SK-N-MC (cell line): ENCODE measurements at regions not wholly inside any gene's neighbourhood (a gene's known extent, or its start where the extent isn't known, plus 50 kb on each side); places are given as distances from the start of the nearest gene placed in this dataset.

Experiments
- DNase-seq: peaks from one replicate; pipeline ENCODE4 v3.0.0-alpha.2; 2011; ENCODE audit warnings: low read depth, low spot score
- H3K27ac ChIP-seq: fragments of 200-600 bp; sonication (generic); 2 replicates; pipeline ENCODE4 v1.5.1; 2016; ENCODE audit warnings: mixed run types
- H3K36me3 ChIP-seq: fragments of 200-600 bp; sonication (generic); 2 replicates; pipeline ENCODE4 v1.6.1; 2017; ENCODE audit warnings: antibody characterized with exemption, low read length, mixed read lengths; ENCODE audit not compliant: insufficient read depth
- H3K4me3 ChIP-seq: fragments of 200-600 bp; sonication (generic); 2 replicates; pipeline ENCODE4 v1.5.1; 2016
- H3K9ac ChIP-seq: fragments of 200-600 bp; sonication (generic); 2 replicates; pipeline ENCODE4 v1.8.0; 2017; ENCODE audit warnings: mixed run types, mixed read lengths; ENCODE audit not compliant: insufficient read length
- H3K9me3 ChIP-seq: fragments of 200-600 bp; sonication (generic); 2 replicates; pipeline ENCODE4 v1.6.1; 2017; ENCODE audit warnings: low read depth, mild to moderate bottlenecking, antibody characterized with exemption, low read length, moderate library complexity, mixed read lengths
- EZH2 ChIP-seq: fragments of 200-600 bp; sonication (generic); IDR thresholded peaks from one replicate; pipeline ENCODE4 v1.6.1; 2017; ENCODE audit warnings: antibody characterized with exemption
- FOXP2 ChIP-seq: optimal IDR thresholded peaks from 2 replicates; pipeline ENCODE3; 2011; ENCODE audit warnings: mild to moderate bottlenecking, moderate library complexity; ENCODE audit not compliant: insufficient read depth; ENCODE audit errors: extremely low read length, control extremely low read depth
- POLR2AphosphoS5 ChIP-seq: IDR thresholded peaks from 2 replicates; pipeline ENCODE4 v1.6.1; 2012; ENCODE audit warnings: mild to moderate bottlenecking, low read depth, low read length, borderline replicate concordance

- Histone ChIP-seq H3K9me3 (no peaks in the 10 kb centered on the region), H3K9ac (no peak overlapping the region), H3K4me3 (no peak overlapping the region), H3K27ac (no peak overlapping the region), H3K36me3 (no peaks in the 10 kb centered on the region)
- DNase-seq: no peak
- no peak for TF ChIP-seq POLR2AphosphoS5
- TF ChIP-seq FOXP2: no peak
- no peak for TF ChIP-seq EZH2
Measured at GRCh38 chr10:10456856-10457255, 560.8 kb upstream of the CELF2 start.

GRCh38 chr10:10460451-10460850 is 557.2 kb upstream of the CELF2 start:
- H3K4me3 ChIP-seq: no peak overlapping the region
- H3K9ac ChIP-seq: no peak overlapping the region
- no peak for DNase-seq
- H3K36me3 ChIP-seq: no peaks in the 10 kb centered on the region
- TF ChIP-seq FOXP2: no peak
- no peak for TF ChIP-seq POLR2AphosphoS5
- TF ChIP-seq EZH2: no peak
- H3K27ac ChIP-seq: no peak overlapping the region
- no peaks in the 10 kb centered on the region for H3K9me3 ChIP-seq

GRCh38 chr10:10462151-10462941 is 555.3 kb upstream of the CELF2 start:
- H3K4me3 ChIP-seq: no peak overlapping the region
- no peaks in the 10 kb centered on the region for H3K9me3 ChIP-seq
- no peak for DNase-seq
- no peak for TF ChIP-seq FOXP2
- TF ChIP-seq EZH2: no peak
- no peak for TF ChIP-seq POLR2AphosphoS5
- no peak overlapping the region for H3K9ac ChIP-seq
- H3K27ac ChIP-seq: no peak overlapping the region
- H3K36me3 ChIP-seq: no peaks in the 10 kb centered on the region

- no peak overlapping the region for H3K9ac ChIP-seq
Measured at GRCh38 chr10:10471758-10472157, 545.9 kb upstream of the CELF2 start.

GRCh38 chr10:10475812-10476211 is 541.9 kb upstream of the CELF2 start:
- Histone ChIP-seq H3K9me3 (no peaks in the 10 kb centered on the region), H3K36me3 (no peaks in the 10 kb centered on the region), H3K27ac (no peak overlapping the region), H3K9ac (no peak overlapping the region), H3K4me3 (no peak overlapping the region)
- DNase-seq: no peak
- TF ChIP-seq EZH2: no peak

More at GRCh38 chr10:10471758-10472157, 545.9 kb upstream of the CELF2 start:
- Histone ChIP-seq H3K4me3 (no peak overlapping the region), H3K36me3 (no peaks in the 10 kb centered on the region), H3K9me3 (no peaks in the 10 kb centered on the region), H3K27ac (no peak overlapping the region)
- DNase-seq: no peak
- no peak for TF ChIP-seq FOXP2
- no peak for TF ChIP-seq POLR2AphosphoS5
- no peak for TF ChIP-seq EZH2

- no peak for DNase-seq
- Histone ChIP-seq H3K4me3 (no peak overlapping the region), H3K9ac (no peak overlapping the region), H3K36me3 (no peaks in the 10 kb centered on the region), H3K27ac (no peak overlapping the region), H3K9me3 (no peaks in the 10 kb centered on the region)
- no peak for TF ChIP-seq POLR2AphosphoS5
- TF ChIP-seq FOXP2: no peak
- no peak for TF ChIP-seq EZH2
Measured at GRCh38 chr10:10477844-10478243, 539.8 kb upstream of the CELF2 start.

GRCh38 chr10:10479465-10479864 is 538.2 kb upstream of the CELF2 start:
- H3K9ac ChIP-seq: no peak overlapping the region
- H3K9me3 ChIP-seq: no peaks in the 10 kb centered on the region
- no peak overlapping the region for H3K27ac ChIP-seq
- H3K4me3 ChIP-seq: no peak overlapping the region
- no peak for TF ChIP-seq FOXP2
- no peak for TF ChIP-seq POLR2AphosphoS5
- no peak for TF ChIP-seq EZH2
- H3K36me3 ChIP-seq: no peaks in the 10 kb centered on the region
- no peak for DNase-seq

GRCh38 chr10:10482613-10483012 is 535.1 kb upstream of the CELF2 start:
- Histone ChIP-seq H3K36me3 (no peaks in the 10 kb centered on the region), H3K9me3 (no peaks in the 10 kb centered on the region), H3K9ac (no peak overlapping the region), H3K4me3 (no peak overlapping the region), H3K27ac (no peak overlapping the region)
- no peak for DNase-seq
- TF ChIP-seq POLR2AphosphoS5: no peak
- TF ChIP-seq EZH2: no peak

- Histone ChIP-seq H3K9ac (no peak overlapping the region), H3K36me3 (no peaks in the 10 kb centered on the region), H3K9me3 (no peaks in the 10 kb centered on the region), H3K27ac (no peak overlapping the region), H3K4me3 (no peak overlapping the region)
- DNase-seq: no peak
- TF ChIP-seq POLR2AphosphoS5 (no peak), FOXP2 (no peak), EZH2 (no peak)
Measured at GRCh38 chr10:10489076-10489475, 528.6 kb upstream of the CELF2 start.
